HEK293 (cell line): ENCODE measurements at regions not wholly inside any gene's neighbourhood (a gene's known extent, or its start where the extent isn't known, plus 50 kb on each side); places are given as distances from the start of the nearest gene placed in this dataset.

Source experiments
- MEIS1 ChIP-seq: sonication (generic); formaldehyde crosslinking; IDR thresholded peaks from 2 replicates; pipeline ENCODE4 v1.8.1; 2022; ENCODE audit warnings: missing genetic modification reagents, mild to moderate bottlenecking, borderline replicate concordance
- REST ChIP-seq: fragments of 450-650 bp; formaldehyde crosslinking; IDR thresholded peaks from 2 replicates; pipeline ENCODE4 v1.5.1; 2016; ENCODE audit warnings: missing biosample characterization, missing genetic modification characterization
- TCF7L2 ChIP-seq: IDR thresholded peaks from 2 replicates; pipeline ENCODE4 v1.6.1; 2011; ENCODE audit warnings: low read depth, mild to moderate bottlenecking, inconsistent platforms, low read length, moderate library complexity, borderline replicate concordance
- ZNF121 ChIP-seq: fragments of 450-650 bp; formaldehyde crosslinking; IDR thresholded peaks from 2 replicates; pipeline ENCODE4 v1.5.1; 2016; ENCODE audit warnings: missing biosample characterization, missing genetic modification characterization
- ZNF2 ChIP-seq: fragments of 450-650 bp; formaldehyde crosslinking; IDR thresholded peaks from 2 replicates; pipeline ENCODE4 v1.5.1; 2016; ENCODE audit warnings: missing biosample characterization, missing genetic modification characterization
- ZNF274 ChIP-seq, 2 experiments: fragments of 200-500 bp in 1 of 2; fragments of 450-650 bp in 1 of 2; sonication (Bioruptor generic) in 1 of 2; formaldehyde crosslinking in 1 of 2; IDR thresholded peaks; 2 replicates each; pipeline versions ENCODE4 v1.5.1 to v1.6.1; 2014 to 2016; ENCODE audit warnings: borderline replicate concordance in 1 of 2, inconsistent platforms in 1 of 2, low read length in 1 of 2, missing biosample characterization in 1 of 2, missing genetic modification characterization in 1 of 2
- ZNF426 ChIP-seq: fragments of 450-650 bp; formaldehyde crosslinking; IDR thresholded peaks from 2 replicates; pipeline ENCODE4 v1.5.1; 2017; ENCODE audit warnings: missing biosample characterization, missing genetic modification characterization, mild to moderate bottlenecking, inconsistent platforms, moderate library complexity
- ZNF555 ChIP-seq: fragments of 450-650 bp; formaldehyde crosslinking; conservative IDR thresholded peaks from 2 replicates; pipeline ENCODE4 v1.5.1; 2017; ENCODE audit warnings: missing biosample characterization, mild to moderate bottlenecking, missing genetic modification characterization, inconsistent platforms

- TF ChIP-seq ZNF121 (tag by site-specific recombination) = no peak
- no peak for TF ChIP-seq REST (tag by site-specific recombination)
- no peak for TF ChIP-seq ZNF555 (tag by site-specific recombination)
- no peak for TF ChIP-seq ZNF426
- no peak for TF ChIP-seq ZNF2 (tag by site-specific recombination)
- no peak for TF ChIP-seq TCF7L2
- TF ChIP-seq ZNF274 (IDR thresholded peaks at IDR 0.05; ENCODE audit: low read length) = no peak
- TF ChIP-seq ZNF274 (tag by site-specific recombination; IDR thresholded peaks at IDR 0.05; ENCODE audit: borderline replicate concordance) = no peak
- no peak for TF ChIP-seq MEIS1 (CRISPR knock-in tag)
These were observed 90.1 kb upstream of the LGALSL start for GRCh38 chr2:64363848-64364247.
